Right ventricle myocardium superior (tissue), 1 donor: ENCODE measurements at regions not wholly inside any gene's neighbourhood (a gene's known extent, or its start where the extent isn't known, plus 50 kb on each side); places are given as distances from the start of the nearest gene placed in this dataset.

Experiments
- ATAC-seq: fragments of 200-7000 bp; cut with Tn5 transposase; one replicate; pipeline ENCODE4 v1.9.1; 2020; ENCODE audit warnings: mild to moderate bottlenecking; ENCODE audit not compliant: poor library complexity
- DNase-seq: peaks from one replicate; pipeline ENCODE4 v3.0.0-alpha.2; 2020
- intact Hi-C: fragments of 100-400 bp; cut with DNase I; formaldehyde crosslinking; loops from one replicate; pipeline ENCODE4 v1.11.2; 2022
- donor health status: DM: no; HTN: yes; CAD: no; lungs with severe emphysema.

DNA sequence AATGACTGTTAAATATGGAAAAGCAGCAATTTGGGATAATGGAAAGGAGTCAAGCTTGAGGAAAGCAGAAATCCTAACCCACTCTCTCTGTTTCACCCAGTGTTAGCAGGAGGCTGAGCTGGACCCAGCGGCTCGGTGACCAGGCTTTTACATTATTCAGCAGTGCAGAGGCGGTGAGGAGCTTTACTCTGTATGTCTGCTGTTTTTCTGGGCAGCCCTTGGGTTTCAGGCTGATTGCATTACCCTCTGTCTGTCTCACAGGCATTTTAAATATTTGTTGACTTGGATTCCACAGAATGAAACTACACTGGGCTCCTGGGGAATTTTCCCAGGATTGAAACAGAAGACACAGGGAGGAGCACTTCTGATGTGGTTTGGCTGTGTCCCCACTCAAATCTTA lies 368.0 kb downstream of the GALR1 start:
- no peak for ATAC-seq
- intact Hi-C loops: no loop called here
- DNase-seq: no peak

- intact Hi-C loops: no loop called here
- no peak for DNase-seq
- peak; percentile 83 for ATAC-seq
These were observed 369.9 kb downstream of the GALR1 start for GRCh38 chr18:77619525-77619924.

- ATAC-seq (no peak), DNase-seq (no peak)
- intact Hi-C loops: no loop called here
These were observed 372.5 kb downstream of the GALR1 start for GRCh38 chr18:77622009-77622692.

DNA sequence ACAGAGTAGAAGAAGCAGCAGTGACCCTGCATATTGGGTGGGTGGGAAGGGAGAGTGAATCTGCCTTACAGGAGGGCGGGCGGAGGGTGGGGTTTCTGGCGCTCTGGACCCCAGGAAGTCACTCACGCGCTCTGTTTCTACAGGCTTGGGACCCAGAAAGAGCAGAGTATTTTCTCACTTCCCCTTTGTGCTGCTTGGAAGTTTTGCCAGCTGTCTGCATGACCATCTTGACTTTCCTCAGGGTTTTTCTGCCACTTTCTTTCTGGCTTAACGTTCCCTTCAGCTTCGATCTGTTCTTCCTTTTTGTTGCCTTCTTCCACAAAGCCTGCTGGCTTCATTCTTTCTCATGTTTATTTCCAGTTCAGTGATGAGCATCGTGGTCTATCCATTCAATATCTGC lies 383.1 kb downstream of the GALR1 start:
- ATAC-seq (no peak), DNase-seq (no peak)
- intact Hi-C loops: no loop called here

- ATAC-seq (no peak), DNase-seq (no peak)
- intact Hi-C loops: no loop called here
These were observed 384.8 kb downstream of the GALR1 start for GRCh38 chr18:77634494-77634893.

GRCh38 chr18:77635451-77635850 lies 385.8 kb downstream of the GALR1 start:
- DNase-seq (peak; percentile 60), ATAC-seq (peak; percentile 85)
- intact Hi-C loops: no loop called here

- intact Hi-C loops: no loop called here
- ATAC-seq (peak; percentile 29), DNase-seq (no peak)
These were observed 386.2 kb downstream of the GALR1 start for GRCh38 chr18:77635858-77636257.

DNA sequence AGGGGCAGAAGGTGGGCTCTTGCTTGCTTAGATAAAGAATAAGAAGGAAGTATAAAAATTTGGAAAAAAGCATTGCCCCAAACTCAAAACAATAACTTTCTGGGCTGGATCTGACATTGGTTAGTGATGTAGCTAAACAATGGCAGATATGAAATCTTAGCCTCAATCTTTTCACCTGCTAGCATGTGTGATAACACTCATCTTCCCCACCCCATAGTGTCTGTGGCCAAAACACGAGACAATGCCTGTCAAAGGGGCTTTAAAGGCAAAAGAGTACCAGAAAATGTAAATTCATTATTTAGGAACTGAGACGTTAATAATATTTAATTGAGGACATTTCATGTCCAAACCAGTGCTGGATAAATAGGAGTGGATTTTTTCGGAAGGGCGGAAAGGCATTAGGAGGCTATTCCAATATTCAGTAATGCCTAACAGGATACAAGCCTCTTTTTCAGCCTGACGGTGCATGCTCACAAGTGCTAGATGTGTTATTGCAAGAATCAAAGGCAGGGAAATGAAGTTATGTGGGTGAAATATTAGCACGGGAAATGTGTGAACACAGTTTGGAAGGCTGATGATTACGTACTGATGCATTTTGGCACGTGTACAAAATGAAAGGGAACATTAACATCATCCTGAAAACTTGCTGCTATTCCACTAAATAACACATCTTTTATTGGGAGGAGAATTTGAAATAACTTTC lies 395.7 kb downstream of the GALR1 start:
- intact Hi-C loops: no loop called here
- ATAC-seq: peak; percentile 49
- DNase-seq: no peak

DNA sequence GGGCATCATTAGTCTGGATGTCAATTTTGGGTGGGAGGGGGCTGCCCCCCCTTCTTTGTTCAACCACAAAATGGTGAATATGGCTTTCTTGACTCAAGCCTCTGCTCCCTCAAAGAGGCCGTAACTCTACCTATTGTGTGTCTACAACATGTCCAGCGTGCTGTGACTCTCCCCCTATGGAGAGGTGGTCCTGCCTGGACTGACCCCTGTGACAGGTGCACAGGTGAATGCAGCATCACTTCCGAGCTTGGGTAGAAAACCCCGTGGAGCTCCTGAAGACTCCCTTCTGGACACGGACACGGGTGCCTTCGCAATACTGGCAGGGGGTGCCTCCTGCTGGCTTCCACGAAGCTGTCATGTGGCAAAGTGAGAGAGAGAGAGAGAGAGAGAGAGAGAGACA lies 397.8 kb downstream of the GALR1 start:
- DNase-seq (no peak), ATAC-seq (no peak)
- intact Hi-C loops: no loop called here

DNA sequence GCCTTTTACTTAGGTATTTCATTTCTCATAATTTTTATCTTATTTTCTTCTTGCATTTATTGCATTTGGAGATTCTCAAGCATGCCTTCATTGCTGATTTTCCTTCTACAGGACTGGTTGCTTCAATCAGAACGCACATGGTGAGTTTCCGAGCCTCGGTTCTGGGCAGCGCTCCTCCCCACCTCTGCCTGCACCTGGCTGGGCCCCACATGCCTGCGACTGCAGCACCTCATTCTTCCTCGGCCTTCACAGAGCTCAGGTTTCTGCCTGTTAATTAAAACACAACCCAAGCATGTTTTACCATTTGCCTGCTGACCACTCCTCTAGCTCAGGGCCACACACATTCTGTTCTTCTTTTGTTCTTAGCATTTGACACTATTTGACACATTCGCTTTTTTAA lies 398.8 kb downstream of the GALR1 start:
- ATAC-seq (no peak), DNase-seq (no peak)
- intact Hi-C loops: no loop called here

DNA sequence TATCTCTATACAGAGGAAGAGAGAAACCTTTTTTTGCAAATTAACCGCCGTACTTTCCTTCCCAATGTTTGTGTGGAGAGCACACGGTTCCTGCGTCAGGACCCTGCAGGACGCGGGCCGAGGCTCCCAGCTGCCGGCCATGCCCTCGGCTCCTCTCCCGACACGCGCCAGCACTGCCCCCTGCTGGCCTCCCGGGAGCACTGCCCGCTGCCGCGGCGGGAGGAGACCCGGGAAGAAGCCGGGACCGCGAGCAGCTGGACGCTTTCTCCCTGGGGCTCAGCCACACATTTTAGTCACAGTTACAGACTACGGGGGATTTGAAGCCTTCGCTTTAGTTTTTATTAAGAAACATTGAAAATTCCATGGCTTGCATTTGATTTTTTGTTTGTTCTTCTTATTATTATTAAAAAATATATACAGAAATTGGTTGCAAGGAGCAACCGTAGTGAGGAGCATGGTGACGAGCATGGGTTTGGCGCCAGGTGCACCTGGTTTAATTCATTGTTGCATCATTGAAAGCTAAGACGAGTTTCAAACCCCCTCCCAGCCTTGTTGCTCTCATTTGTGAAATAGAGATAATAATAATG lies 401.2 kb downstream of the GALR1 start:
- DNase-seq: peak; percentile 85
- intact Hi-C loops: no loop called here
- ATAC-seq: peak; percentile 94

- intact Hi-C loops: no loop called here
- no peak for ATAC-seq
- DNase-seq: no peak
These were observed 401.8 kb downstream of the GALR1 start for GRCh38 chr18:77651441-77651840.

DNA sequence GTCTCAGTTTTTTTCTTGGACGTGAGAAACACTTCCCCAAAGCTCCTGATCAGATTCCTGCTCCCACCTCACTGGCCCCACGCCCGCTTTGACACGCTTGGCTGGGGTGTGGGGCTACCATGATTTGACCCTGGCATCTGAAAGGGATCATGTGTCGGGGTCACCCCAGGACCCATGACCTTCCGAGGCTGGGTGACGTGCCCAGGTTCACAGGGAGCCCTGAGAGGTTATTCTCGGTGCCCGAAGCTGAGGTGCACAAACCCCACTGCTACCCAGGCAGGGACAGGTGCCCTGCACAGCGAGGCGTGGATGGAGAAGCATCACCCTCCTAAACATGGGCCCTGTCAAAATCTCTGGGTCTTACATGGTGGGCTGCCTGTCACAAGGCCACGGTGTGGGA lies 404.1 kb downstream of the GALR1 start:
- intact Hi-C loops: no loop called here
- no peak for ATAC-seq

GRCh38 chr18:77654302-77654701 lies 404.7 kb downstream of the GALR1 start:
- no peak for ATAC-seq
- DNase-seq: no peak
- intact Hi-C loops: no loop called here

More for the DNA sequence above, 404.1 kb downstream of the GALR1 start:
- DNase-seq: no peak

GRCh38 chr18:77657651-77658298 lies 408.1 kb downstream of the GALR1 start:
- DNase-seq (no peak), ATAC-seq (no peak)
- intact Hi-C loops: no loop called here

DNA sequence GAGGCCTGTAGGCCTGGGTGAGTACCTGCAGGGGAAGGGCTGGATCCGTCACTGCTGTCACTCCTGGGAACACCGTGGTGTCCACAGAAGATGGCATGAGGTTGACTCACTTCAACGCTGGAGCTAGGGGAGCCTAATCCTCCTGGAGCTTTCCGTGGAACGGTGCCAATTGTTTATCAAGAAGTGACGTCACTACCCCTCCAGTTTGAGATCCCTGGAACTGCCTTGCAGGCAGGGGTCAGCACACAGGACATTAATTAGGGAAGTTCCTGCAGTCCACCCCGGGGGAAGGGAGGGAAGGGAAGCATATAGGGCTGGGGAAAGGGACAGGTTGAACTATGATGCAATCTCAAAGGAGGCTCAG lies 408.6 kb downstream of the GALR1 start:
- intact Hi-C loops: no loop called here
- no peak for DNase-seq
- no peak for ATAC-seq

DNA sequence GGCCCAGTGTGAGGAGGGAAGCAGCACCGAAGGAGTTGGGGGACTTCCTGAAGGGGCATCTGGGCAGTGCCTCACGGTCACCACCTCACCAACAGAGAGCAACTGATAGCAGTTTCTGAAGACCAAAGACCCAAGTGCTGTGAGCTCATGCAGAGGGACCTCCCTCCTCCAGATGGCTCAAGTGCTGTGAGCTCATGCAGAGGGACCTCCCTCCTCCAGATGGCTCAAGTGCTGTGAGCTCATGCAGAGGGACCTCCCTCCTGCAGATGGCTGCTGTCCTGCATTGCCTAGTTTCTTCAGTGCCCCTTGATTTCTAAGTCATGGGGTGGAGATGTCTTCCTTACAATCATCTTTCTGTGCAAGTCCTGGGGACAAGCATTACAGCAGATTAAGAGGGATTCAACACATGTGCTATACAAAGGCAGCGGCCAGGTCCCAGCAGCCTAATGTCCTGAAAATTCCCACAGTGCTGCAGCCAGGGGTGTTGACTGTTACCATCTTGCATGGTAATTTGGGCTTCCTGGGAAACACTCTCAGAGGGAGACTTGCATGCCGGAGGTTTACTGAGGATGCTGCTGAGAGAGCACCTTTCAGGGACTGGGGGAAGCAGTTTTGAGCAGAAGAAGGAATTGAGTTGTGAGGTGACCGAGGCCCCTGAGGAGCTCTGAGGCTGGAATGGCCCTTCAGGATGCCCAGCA lies 409.3 kb downstream of the GALR1 start:
- intact Hi-C loops: no loop called here
- DNase-seq: no peak

DNA sequence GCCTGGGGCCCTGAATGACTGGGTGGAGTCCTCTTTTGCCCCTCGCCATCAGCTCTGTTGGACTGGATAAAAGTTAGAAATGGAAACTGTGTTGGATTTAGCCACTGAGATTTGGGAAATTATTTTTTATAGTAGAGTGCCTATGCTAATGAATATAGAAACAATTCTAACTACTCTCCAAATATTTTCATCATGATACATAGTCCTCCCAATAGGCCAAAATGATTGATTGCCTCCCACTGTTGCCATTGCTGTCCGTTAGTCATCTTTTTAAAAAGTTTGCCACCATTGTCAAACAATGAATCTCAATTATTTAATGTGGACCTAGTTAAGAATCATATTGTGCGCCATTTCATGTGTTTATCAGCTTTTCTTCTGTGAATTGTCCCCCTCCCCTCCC lies 417.0 kb downstream of the GALR1 start:
- ATAC-seq: no peak
- intact Hi-C loops: no loop called here

More for the DNA sequence above, 409.3 kb downstream of the GALR1 start:
- peak; percentile 73 for ATAC-seq

GRCh38 chr18:77668219-77668618 lies 418.6 kb downstream of the GALR1 start:
- ATAC-seq (no peak), DNase-seq (no peak)
- intact Hi-C loops: no loop called here

More for the DNA sequence above, 417.0 kb downstream of the GALR1 start:
- no peak for DNase-seq
